Left ventricle myocardium superior (tissue), 1 donor: ENCODE measurements at regions not wholly inside any gene's neighbourhood (a gene's known extent, or its start where the extent isn't known, plus 50 kb on each side); places are given as distances from the start of the nearest gene placed in this dataset.
"Not testable (repeated sequence)": the region's sequence is repeated elsewhere in the genome, so short reads cannot be mapped to it uniquely, and the experiment has no call there.

Experiments
- ATAC-seq: fragments of 200-7000 bp; cut with Tn5 transposase; one replicate; pipeline ENCODE4 v1.9.1; 2020; ENCODE audit warnings: mild to moderate bottlenecking, moderate library complexity
- DNase-seq: peaks from one replicate; pipeline ENCODE4 v3.0.0-alpha.2; 2020
- intact Hi-C: fragments of 100-400 bp; cut with micrococcal nuclease; formaldehyde crosslinking; loops from one replicate; pipeline ENCODE4 v1.11.0; 2022
- donor health status: DM: no; HTN: yes; CAD: no; lungs with severe emphysema.

GRCh38 chr10:25786161-25786560, 147.9 kb upstream of the MYO3A start:
- DNase-seq (no peak), ATAC-seq (no peak)
- intact Hi-C loops = no loop called here

GRCh38 chr10:25786899-25787298, 147.1 kb upstream of the MYO3A start:
- ATAC-seq (no peak), DNase-seq (no peak)
- intact Hi-C loops = no loop called here

- DNase-seq (no peak), ATAC-seq (no peak)
- intact Hi-C loops = no loop called here
These were observed 136.1 kb upstream of the MYO3A start for GRCh38 chr10:25797888-25798429.

GRCh38 chr10:25804505-25804904, 129.5 kb upstream of the MYO3A start:
- intact Hi-C loops = no loop called here
- no peak for DNase-seq
- ATAC-seq = no peak

GRCh38 chr10:25805986-25806385, 128.0 kb upstream of the MYO3A start:
- DNase-seq = no peak
- ATAC-seq = no peak
- intact Hi-C loops = no loop called here

- intact Hi-C loops = no loop called here
- DNase-seq (no peak), ATAC-seq (no peak)
These were observed 125.7 kb upstream of the MYO3A start for GRCh38 chr10:25808372-25808771.

- intact Hi-C loops = no loop called here
- no peak for DNase-seq
- no peak for ATAC-seq
These were observed 122.9 kb upstream of the MYO3A start for GRCh38 chr10:25811052-25811685.

- DNase-seq = no peak
- ATAC-seq = no peak
- intact Hi-C loops = no loop called here
These were observed 120.5 kb upstream of the MYO3A start for GRCh38 chr10:25813511-25813910.

- DNase-seq (no peak), ATAC-seq (no peak)
- intact Hi-C loops = no loop called here
These were observed 118.8 kb upstream of the MYO3A start for GRCh38 chr10:25815236-25815635.

GRCh38 chr10:25815999-25816768, 117.8 kb upstream of the MYO3A start:
- intact Hi-C loops = no loop called here
- no peak for DNase-seq
- ATAC-seq = no peak

- DNase-seq (no peak), ATAC-seq (no peak)
- intact Hi-C loops = no loop called here
These were observed 116.8 kb upstream of the MYO3A start for GRCh38 chr10:25817200-25817599.

- DNase-seq (no peak), ATAC-seq (no peak)
- intact Hi-C loops = no loop called here
These were observed 115.3 kb upstream of the MYO3A start for GRCh38 chr10:25818751-25819150.

GRCh38 chr10:25820472-25820871, 113.6 kb upstream of the MYO3A start:
- intact Hi-C loops = no loop called here
- ATAC-seq = no peak
- DNase-seq = no peak

GRCh38 chr10:25820874-25821273, 113.2 kb upstream of the MYO3A start:
- intact Hi-C loops = no loop called here
- ATAC-seq = no peak
- no peak for DNase-seq

GRCh38 chr10:25824050-25824449, 110.0 kb upstream of the MYO3A start:
- DNase-seq (no peak), ATAC-seq (no peak)
- intact Hi-C loops = no loop called here

GRCh38 chr10:25828475-25828874, 105.6 kb upstream of the MYO3A start:
- intact Hi-C loops = no loop called here
- ATAC-seq (no peak), DNase-seq (no peak)

- DNase-seq = no peak
- intact Hi-C loops = no loop called here
- no peak for ATAC-seq
These were observed 102.9 kb upstream of the MYO3A start for GRCh38 chr10:25831080-25831479.

- no peak for DNase-seq
- intact Hi-C loops = no loop called here
These were observed 94.3 kb upstream of the MYO3A start for GRCh38 chr10:25839683-25840082.

GRCh38 chr10:25840875-25841274, 93.2 kb upstream of the MYO3A start:
- ATAC-seq, intact Hi-C loops: not testable (repeated sequence)

More at GRCh38 chr10:25839683-25840082, 94.3 kb upstream of the MYO3A start:
- ATAC-seq = no peak

GRCh38 chr10:25842146-25842545, 91.9 kb upstream of the MYO3A start:
- ATAC-seq (no peak), DNase-seq (no peak)
- intact Hi-C loops = no loop called here

More at GRCh38 chr10:25840875-25841274, 93.2 kb upstream of the MYO3A start:
- not testable (repeated sequence) for DNase-seq
